ENCODE measurements at regions not wholly inside any gene's neighbourhood (a gene's known extent, or its start where the extent isn't known, plus 50 kb on each side); places are given as distances from the start of the nearest gene placed in this dataset.
"Not testable (repeated sequence)": the region's sequence is repeated elsewhere in the genome, so short reads cannot be mapped to it uniquely, and the experiment has no call there.

GRCh38 chr13:21246761-21247452 lies 70.4 kb downstream of the MRPL57 start:
- Mint-ChIP-seq H3K4me3 (no peak overlapping the region), H3K9me3 (no peaks in the 10 kb centered on the region), H3K36me3 (no peaks in the 10 kb centered on the region), H3K4me1 (no peaks in the 10 kb centered on the region), H3K27ac (no peak overlapping the region), H3K27me3 (peaks cover 0 to 3% of the 10 kb centered on the region in 2 donors)
- DNase-seq (no peak), ATAC-seq (replicated peaks) (no peak)

GRCh38 chr13:21256351-21256761 lies 79.9 kb downstream of the MRPL57 start:
- no peak for DNase-seq
- peaks cover 0 to 3% of the 10 kb centered on the region in 2 donors for H3K27me3 Mint-ChIP-seq
- no peaks in the 10 kb centered on the region for H3K4me1 Mint-ChIP-seq
- ATAC-seq (replicated peaks): no peak
- no peak overlapping the region for H3K4me3 Mint-ChIP-seq
- no peaks in the 10 kb centered on the region for H3K9me3 Mint-ChIP-seq
- no peaks in the 10 kb centered on the region for H3K36me3 Mint-ChIP-seq
- H3K27ac Mint-ChIP-seq: no peak overlapping the region

GRCh38 chr13:21256891-21257290 lies 80.4 kb downstream of the MRPL57 start:
- H3K27ac Mint-ChIP-seq: no peak overlapping the region
- peaks cover 0 to 3% of the 10 kb centered on the region in 2 donors for H3K27me3 Mint-ChIP-seq
- ATAC-seq (replicated peaks) (no peak), DNase-seq (no peak)
- H3K4me3 Mint-ChIP-seq: no peak overlapping the region
- no peaks in the 10 kb centered on the region for H3K4me1 Mint-ChIP-seq
- H3K36me3 Mint-ChIP-seq: no peaks in the 10 kb centered on the region
- no peaks in the 10 kb centered on the region for H3K9me3 Mint-ChIP-seq

- no peaks in the 10 kb centered on the region for H3K27me3 Mint-ChIP-seq
- H3K36me3 Mint-ChIP-seq: no peaks in the 10 kb centered on the region
- DNase-seq (no peak), ATAC-seq (replicated peaks) (no peak)
- H3K27ac Mint-ChIP-seq: no peak overlapping the region
- H3K4me3 Mint-ChIP-seq: no peak overlapping the region
- H3K9me3 Mint-ChIP-seq: no peaks in the 10 kb centered on the region
- no peaks in the 10 kb centered on the region for H3K4me1 Mint-ChIP-seq
These were observed 83.4 kb downstream of the MRPL57 start for GRCh38 chr13:21259571-21260455.

GRCh38 chr13:21260561-21261290 lies 84.3 kb downstream of the MRPL57 start:
- not testable (repeated sequence) for H3K36me3 Mint-ChIP-seq; H3K9me3 Mint-ChIP-seq; H3K4me3 Mint-ChIP-seq; ATAC-seq (replicated peaks); DNase-seq; H3K27ac Mint-ChIP-seq; H3K27me3 Mint-ChIP-seq; H3K4me1 Mint-ChIP-seq

- H3K9me3 Mint-ChIP-seq; H3K27ac Mint-ChIP-seq; H3K4me1 Mint-ChIP-seq; ATAC-seq (replicated peaks); H3K36me3 Mint-ChIP-seq; DNase-seq; H3K27me3 Mint-ChIP-seq; H3K4me3 Mint-ChIP-seq: not testable (repeated sequence)
These were observed 85.2 kb downstream of the MRPL57 start for GRCh38 chr13:21261487-21262216.

GRCh38 chr13:21263909-21264308 lies 87.5 kb downstream of the MRPL57 start:
- DNase-seq; H3K27me3 Mint-ChIP-seq; ATAC-seq (replicated peaks); H3K36me3 Mint-ChIP-seq; H3K27ac Mint-ChIP-seq; H3K9me3 Mint-ChIP-seq; H3K4me1 Mint-ChIP-seq; H3K4me3 Mint-ChIP-seq: not testable (repeated sequence)

GRCh38 chr13:21268485-21268884 lies 92.0 kb downstream of the MRPL57 start:
- H3K27ac Mint-ChIP-seq; H3K4me3 Mint-ChIP-seq; DNase-seq; H3K9me3 Mint-ChIP-seq; H3K27me3 Mint-ChIP-seq; H3K36me3 Mint-ChIP-seq; ATAC-seq (replicated peaks); H3K4me1 Mint-ChIP-seq: not testable (repeated sequence)

GRCh38 chr13:21272439-21272838 lies 96.0 kb downstream of the MRPL57 start:
- not testable (repeated sequence) for H3K4me3 Mint-ChIP-seq; H3K9me3 Mint-ChIP-seq; H3K36me3 Mint-ChIP-seq; H3K4me1 Mint-ChIP-seq; H3K27me3 Mint-ChIP-seq; DNase-seq; H3K27ac Mint-ChIP-seq; ATAC-seq (replicated peaks)

- not testable (repeated sequence) for ATAC-seq (replicated peaks); H3K27me3 Mint-ChIP-seq; H3K36me3 Mint-ChIP-seq; H3K4me1 Mint-ChIP-seq; H3K4me3 Mint-ChIP-seq; H3K27ac Mint-ChIP-seq; DNase-seq; H3K9me3 Mint-ChIP-seq
These were observed 98.0 kb downstream of the MRPL57 start for GRCh38 chr13:21274457-21274856.

- H3K27me3 Mint-ChIP-seq: peaks cover 5 to 8% of the 10 kb centered on the region in 2 donors
- no peaks in the 10 kb centered on the region for H3K36me3 Mint-ChIP-seq
- ATAC-seq (replicated peaks): no peak
- H3K4me3 Mint-ChIP-seq: no peak overlapping the region
- no peak overlapping the region for H3K27ac Mint-ChIP-seq
- H3K9me3 Mint-ChIP-seq: no peaks in the 10 kb centered on the region
- DNase-seq: no peak
- no peaks in the 10 kb centered on the region for H3K4me1 Mint-ChIP-seq
These were observed 105.6 kb downstream of the MRPL57 start for GRCh38 chr13:21282065-21282464.

GRCh38 chr13:21287331-21287907 lies 111.0 kb downstream of the MRPL57 start:
- no peak for ATAC-seq (replicated peaks)
- Mint-ChIP-seq H3K9me3 (no peaks in the 10 kb centered on the region), H3K4me3 (no peak overlapping the region), H3K27me3 (peaks cover 8% of the 10 kb centered on the region in 2 donors), H3K27ac (no peak overlapping the region), H3K36me3 (no peaks in the 10 kb centered on the region), H3K4me1 (no peaks in the 10 kb centered on the region)
- no peak for DNase-seq

- Mint-ChIP-seq H3K27ac (no peak overlapping the region), H3K36me3 (no peaks in the 10 kb centered on the region), H3K27me3 (peaks cover 0 to 8% of the 10 kb centered on the region in 2 donors), H3K4me3 (no peak overlapping the region), H3K4me1 (no peaks in the 10 kb centered on the region), H3K9me3 (no peaks in the 10 kb centered on the region)
- ATAC-seq (replicated peaks) (no peak), DNase-seq (no peak)
These were observed 113.0 kb downstream of the MRPL57 start for GRCh38 chr13:21289475-21289874.
